ENCODE measurements at regions not wholly inside any gene's neighbourhood (a gene's known extent, or its start where the extent isn't known, plus 50 kb on each side); places are given as distances from the start of the nearest gene placed in this dataset.

DNA sequence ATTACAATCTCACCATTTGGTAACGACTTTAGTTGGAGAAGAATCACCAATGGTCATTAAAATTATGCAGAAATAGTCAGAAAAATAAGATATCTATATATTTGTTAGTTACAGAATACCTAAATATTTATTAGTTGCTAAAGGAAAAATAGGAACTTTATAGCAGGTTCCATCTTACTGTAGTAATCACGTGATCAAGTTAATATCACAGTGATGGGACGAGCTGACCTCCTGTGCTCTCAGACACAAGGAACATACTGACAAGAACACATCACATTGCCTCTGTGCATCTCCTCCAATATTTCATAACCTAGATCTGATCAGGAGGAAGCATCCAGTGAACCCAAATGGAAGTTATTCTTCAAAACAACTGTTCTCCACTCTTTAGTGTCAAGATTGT is 215.3 kb downstream of the GALR1 start:
- TF ChIP-seq, protein P1, sequence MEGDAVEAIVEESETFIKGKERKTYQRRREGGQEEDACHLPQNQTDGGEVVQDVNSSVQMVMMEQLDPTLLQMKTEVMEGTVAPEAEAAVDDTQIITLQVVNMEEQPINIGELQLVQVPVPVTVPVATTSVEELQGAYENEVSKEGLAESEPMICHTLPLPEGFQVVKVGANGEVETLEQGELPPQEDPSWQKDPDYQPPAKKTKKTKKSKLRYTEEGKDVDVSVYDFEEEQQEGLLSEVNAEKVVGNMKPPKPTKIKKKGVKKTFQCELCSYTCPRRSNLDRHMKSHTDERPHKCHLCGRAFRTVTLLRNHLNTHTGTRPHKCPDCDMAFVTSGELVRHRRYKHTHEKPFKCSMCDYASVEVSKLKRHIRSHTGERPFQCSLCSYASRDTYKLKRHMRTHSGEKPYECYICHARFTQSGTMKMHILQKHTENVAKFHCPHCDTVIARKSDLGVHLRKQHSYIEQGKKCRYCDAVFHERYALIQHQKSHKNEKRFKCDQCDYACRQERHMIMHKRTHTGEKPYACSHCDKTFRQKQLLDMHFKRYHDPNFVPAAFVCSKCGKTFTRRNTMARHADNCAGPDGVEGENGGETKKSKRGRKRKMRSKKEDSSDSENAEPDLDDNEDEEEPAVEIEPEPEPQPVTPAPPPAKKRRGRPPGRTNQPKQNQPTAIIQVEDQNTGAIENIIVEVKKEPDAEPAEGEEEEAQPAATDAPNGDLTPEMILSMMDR (conservative IDR thresholded peaks at IDR 0.05; ENCODE audit: low read depth, low read length) = no peak
- no peak for DNase-seq (ENCODE audit: low read depth)
- no peak overlapping the region for H3K4me3 ChIP-seq (ENCODE audit: low read depth, low read length)

DNA sequence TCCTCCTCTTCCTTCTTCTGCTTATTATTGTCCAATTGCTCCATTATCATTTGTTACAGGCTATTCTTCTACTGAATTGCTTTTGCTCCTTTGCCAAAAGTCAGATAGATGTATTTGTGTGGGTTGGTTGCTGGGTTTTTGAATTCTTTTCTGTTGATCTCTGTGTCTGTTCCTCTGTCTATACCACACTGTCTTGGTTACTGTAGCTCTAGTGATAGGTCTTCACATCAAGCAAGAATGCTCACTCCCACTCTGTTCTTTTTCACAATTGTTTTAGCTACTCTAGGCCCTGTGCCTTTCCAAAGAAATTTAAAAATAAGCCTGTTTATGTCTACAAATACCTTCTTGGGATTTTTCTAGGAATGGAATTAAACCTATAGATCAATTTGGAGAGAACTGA is 217.2 kb downstream of the GALR1 start:
- H3K4me3 ChIP-seq (ENCODE audit: low read depth, low read length) = no peak overlapping the region
- TF ChIP-seq, protein P1 (conservative IDR thresholded peaks at IDR 0.05; ENCODE audit: low read depth, low read length) = no peak
- DNase-seq (ENCODE audit: low read depth) = no peak

DNA sequence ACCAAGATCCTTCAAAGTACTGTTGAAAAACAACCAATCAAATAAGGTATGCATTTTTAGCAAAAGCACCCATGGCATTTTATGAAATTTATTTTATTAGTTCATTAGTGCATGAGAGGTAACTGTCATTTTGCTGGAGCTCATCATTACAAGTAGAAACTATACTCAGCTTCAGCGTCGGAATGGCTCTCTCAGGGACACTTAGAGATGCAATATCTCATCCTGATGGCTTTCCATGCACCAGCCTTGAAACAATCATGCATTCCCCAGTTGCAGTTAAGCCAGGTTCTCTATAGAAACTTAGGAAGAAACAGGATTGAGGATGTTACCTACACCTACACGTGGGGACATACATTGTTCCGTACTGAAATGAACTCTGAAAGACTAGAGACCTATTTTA is 219.5 kb downstream of the GALR1 start:
- TF ChIP-seq, protein P1 (conservative IDR thresholded peaks at IDR 0.05; ENCODE audit: low read depth, low read length) = no peak
- H3K4me3 ChIP-seq (ENCODE audit: low read depth, low read length) = no peak overlapping the region

DNA sequence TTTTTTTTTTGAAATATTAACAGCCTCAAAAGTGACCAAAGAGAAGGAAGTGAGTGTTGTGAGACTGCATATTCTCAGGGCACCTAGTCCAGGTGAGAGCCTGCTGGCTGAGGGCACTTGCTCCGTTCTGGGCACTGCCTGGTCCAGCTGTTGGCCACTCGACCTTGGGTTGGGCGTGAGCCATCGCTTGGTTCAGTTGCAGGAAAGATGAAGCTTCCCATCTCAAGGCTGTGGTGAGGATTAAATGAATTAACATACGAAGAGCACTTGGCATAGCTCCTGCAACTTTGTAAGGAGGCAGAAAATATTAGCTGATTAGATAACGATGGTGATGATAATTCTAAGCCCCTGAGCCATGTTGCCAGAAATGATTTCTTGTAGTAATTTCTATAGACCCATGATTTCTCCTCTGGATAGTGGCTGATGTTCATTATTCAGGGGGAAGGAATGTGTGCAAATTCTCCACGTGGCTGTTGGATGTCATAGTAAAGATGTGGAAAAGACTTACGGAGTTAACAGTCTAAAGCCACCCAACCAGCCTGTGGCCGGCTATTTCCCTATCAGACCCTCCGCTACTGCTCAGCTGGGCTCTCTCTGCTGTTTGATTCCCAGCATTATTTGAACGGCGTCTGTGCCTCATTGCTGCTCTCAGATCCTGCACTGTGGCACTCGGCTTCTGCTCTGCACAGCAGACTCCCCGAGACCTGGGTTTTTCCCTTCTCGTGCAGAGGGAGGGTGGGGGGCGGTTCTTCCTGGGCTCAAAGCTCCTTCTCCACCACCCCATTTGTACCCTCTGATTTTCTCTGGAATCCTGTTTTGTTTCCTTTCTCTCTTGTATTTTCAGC is 221.1 kb downstream of the GALR1 start:
- DNase-seq (ENCODE audit: low read depth) = no peak
- no peak overlapping the region for H3K4me3 ChIP-seq (ENCODE audit: low read depth, low read length)
- TF ChIP-seq, protein P1 (conservative IDR thresholded peaks at IDR 0.05; ENCODE audit: low read depth, low read length) = no peak

More for the DNA sequence above, 219.5 kb downstream of the GALR1 start:
- no peak for DNase-seq (ENCODE audit: low read depth)

DNA sequence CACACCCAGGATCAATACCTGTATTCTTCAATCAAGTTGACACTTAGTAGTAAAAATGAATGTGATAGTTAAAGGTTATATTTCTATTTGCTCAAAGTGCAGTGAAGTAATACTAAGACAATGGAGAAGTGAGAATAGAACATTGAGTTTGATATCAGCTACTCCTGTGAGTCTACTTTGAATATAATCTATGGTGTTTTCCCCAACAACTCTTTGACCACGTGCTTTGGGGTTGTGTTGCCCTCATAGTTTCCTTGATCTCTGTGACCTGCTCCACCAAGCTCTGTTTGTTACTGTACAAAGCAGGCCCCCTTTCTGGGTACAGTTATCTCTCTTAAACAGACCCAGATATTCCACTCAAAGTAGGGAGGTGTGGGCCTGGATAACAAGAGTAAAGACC is 222.9 kb downstream of the GALR1 start:
- TF ChIP-seq, protein P1 (conservative IDR thresholded peaks at IDR 0.05; ENCODE audit: low read depth, low read length) = no peak
- no peak overlapping the region for H3K4me3 ChIP-seq (ENCODE audit: low read depth, low read length)
- DNase-seq (ENCODE audit: low read depth) = no peak

DNA sequence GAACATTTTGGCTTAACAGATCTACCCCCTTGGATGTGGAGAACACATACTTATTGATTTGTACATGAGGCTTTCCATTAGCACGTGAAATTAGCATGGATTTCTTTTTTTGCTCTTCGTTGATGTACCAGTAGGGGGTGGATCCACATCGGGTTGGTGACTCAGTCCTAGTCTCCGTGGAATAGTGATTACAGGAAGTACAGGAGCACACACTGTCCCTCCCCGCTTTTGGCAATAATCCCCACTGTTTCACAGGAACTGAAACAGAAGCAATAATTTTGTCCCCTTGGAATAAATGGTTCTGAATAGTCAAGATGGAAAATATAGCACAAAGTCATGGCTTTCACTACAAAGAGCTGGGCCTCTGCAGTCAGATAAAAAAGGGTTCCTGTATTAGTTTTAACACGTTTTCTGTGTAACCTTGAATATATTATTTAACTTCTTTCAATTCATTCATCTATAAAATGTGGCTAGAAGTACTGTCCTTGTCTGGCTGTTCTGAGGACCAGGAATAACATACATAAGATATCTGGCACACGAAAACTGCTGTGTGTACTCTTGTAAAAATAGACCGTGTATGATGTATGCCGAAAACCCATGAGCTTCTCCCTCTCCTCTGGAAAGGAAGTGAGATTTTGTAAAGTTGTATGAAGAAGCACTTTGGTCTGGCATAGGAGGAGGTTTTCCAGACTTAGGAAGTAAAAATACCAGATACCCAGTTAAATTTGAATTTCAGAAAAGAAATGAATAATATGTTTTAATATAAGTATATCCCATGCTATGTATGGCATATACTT is 229.2 kb downstream of the GALR1 start:
- TF ChIP-seq, protein P1 (conservative IDR thresholded peaks at IDR 0.05; ENCODE audit: low read depth, low read length) = no peak
- no peak for DNase-seq (ENCODE audit: low read depth)
- H3K4me3 ChIP-seq (ENCODE audit: low read depth, low read length) = no peak overlapping the region
